MM.1S (cell line): ENCODE measurements at regions not wholly inside any gene's neighbourhood (a gene's known extent, or its start where the extent isn't known, plus 50 kb on each side); places are given as distances from the start of the nearest gene placed in this dataset.

Experiments used
- EZH2 ChIP-seq: fragments of 300-600 bp; sonication (generic); optimal IDR thresholded peaks from 2 replicates; pipeline ENCODE3; 2017; ENCODE audit warnings: low read depth, mild to moderate bottlenecking, antibody characterized with exemption, low read length, mixed read lengths
- EZH2phosphoT487 ChIP-seq: fragments of 300-600 bp; sonication (generic); IDR thresholded peaks from 2 replicates; pipeline ENCODE4 v1.6.1; 2018; ENCODE audit warnings: antibody characterized with exemption, low read length
- TF ChIP-seq, protein P1 (sequence below): fragments of 300-600 bp; sonication (generic); IDR thresholded peaks from 2 replicates; pipeline ENCODE4 v1.5.1; 2016; ENCODE audit warnings: antibody characterized with exemption, low read length, mixed read lengths

- no peak for TF ChIP-seq EZH2
- TF ChIP-seq, protein P1, sequence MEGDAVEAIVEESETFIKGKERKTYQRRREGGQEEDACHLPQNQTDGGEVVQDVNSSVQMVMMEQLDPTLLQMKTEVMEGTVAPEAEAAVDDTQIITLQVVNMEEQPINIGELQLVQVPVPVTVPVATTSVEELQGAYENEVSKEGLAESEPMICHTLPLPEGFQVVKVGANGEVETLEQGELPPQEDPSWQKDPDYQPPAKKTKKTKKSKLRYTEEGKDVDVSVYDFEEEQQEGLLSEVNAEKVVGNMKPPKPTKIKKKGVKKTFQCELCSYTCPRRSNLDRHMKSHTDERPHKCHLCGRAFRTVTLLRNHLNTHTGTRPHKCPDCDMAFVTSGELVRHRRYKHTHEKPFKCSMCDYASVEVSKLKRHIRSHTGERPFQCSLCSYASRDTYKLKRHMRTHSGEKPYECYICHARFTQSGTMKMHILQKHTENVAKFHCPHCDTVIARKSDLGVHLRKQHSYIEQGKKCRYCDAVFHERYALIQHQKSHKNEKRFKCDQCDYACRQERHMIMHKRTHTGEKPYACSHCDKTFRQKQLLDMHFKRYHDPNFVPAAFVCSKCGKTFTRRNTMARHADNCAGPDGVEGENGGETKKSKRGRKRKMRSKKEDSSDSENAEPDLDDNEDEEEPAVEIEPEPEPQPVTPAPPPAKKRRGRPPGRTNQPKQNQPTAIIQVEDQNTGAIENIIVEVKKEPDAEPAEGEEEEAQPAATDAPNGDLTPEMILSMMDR, result no peak
- no peak for TF ChIP-seq EZH2phosphoT487
These were observed 201.2 kb upstream of the PRKCQ start for GRCh38 chr10:6781133-6781770.
